ENCODE measurements at regions not wholly inside any gene's neighbourhood (a gene's known extent, or its start where the extent isn't known, plus 50 kb on each side); places are given as distances from the start of the nearest gene placed in this dataset.

DNA sequence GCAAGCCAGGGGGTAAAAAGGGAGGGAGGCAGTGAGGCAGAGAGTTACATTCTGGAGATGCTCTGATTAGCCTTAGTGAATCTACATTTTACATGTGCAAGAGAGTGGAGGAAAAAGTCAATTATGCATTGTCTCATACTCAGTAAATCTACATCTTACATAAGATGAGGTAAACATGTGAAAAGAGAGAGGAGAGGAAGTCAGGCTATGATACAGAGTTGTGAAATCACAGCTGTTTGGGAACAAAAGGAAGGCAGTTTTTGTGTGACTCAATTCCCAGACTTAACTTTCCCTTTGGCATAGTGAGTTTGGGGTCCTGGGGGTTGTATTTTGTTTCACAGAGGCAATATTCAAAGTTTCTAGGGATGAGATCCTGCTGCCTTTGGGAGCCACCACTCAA is 67.8 kb downstream of the GP2 start:
- DNase-seq = no peak

- no peak for DNase-seq
These were observed 70.1 kb downstream of the GP2 start for GRCh38 chr16:20257234-20257633.

DNA sequence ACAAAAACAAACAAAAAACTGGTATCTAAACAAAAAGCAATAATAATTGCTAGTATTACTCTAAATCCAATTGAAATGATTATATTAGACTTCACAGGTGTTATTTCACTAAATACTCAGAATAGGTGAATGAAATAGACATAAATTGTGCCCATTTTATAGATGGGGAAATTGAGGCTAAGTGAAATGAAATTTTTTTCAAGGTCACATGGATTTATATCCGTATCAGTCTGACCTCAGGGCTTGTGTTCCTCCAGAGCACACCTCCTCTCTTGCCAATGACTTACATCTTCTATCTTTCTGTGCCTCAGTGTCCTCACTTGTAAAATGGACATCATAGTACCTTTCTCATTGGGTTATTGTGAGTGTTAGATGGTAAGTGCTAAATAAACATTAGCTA is 72.3 kb downstream of the GP2 start:
- DNase-seq = no peak

GRCh38 chr16:20253825-20254224 is 73.5 kb downstream of the GP2 start:
- no peak for DNase-seq

DNA sequence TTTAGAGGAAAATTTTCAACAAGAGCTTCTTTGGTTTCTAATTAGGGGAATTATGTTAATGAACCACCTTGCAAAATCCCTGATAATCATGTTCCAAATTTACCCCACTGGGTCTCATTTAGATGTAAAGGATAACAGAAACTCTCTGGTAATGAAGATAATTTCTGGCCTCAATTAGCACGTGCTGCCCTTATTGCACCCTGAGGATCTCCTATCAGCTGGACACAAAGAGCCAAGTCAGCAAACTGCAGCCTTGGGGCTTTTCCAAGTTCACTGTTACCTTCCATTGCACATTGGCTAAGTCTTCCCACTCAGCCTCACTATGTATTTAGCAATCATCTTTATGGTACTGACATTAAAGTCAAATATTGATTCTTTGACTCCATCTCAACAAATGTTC is 78.1 kb downstream of the GP2 start:
- DNase-seq = no peak

DNA sequence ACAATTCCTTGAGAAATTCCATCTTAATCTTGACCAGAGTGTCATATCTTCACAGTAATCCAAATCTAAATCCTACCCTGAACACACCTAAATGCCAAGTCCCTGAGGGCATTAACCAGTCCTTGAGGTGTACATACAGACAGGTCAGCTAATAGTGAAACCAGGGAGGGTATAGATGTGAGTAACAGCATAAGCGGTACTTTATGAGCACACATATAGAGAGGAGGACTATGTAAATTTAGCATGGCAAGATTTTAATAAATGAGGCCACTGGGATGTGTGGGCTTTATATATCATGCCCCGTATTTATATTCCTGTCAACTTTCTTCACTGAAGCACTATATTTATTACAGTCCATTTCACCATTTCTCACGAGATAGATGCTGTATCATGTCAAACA is 80.2 kb downstream of the GP2 start:
- DNase-seq = no peak

- no peak for DNase-seq
These were observed 83.5 kb downstream of the GP2 start for GRCh38 chr16:20243731-20244281.

GRCh38 chr16:20242568-20243255 is 84.6 kb downstream of the GP2 start:
- no peak for DNase-seq

DNA sequence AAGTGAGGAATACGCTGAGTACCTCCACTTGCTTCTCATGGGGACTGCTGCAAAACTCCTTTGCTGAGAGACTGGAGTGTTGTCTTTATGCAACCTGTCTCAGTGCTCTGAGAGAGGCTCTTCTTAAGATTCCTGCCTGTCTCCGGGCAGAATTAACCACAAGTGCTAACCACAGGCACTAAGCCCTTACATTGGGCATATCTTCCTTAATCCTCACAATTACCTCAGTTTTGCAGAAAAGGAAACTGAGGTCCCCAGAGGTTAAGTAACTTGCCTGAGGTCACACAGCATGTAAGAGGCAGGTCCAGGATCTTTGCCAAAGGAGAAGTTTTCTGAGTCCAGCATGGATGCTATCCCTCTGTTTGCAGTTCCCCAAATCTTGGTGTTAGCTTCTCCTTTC is 86.0 kb downstream of the GP2 start:
- no peak for DNase-seq

- no peak for DNase-seq
These were observed 90.6 kb downstream of the GP2 start for GRCh38 chr16:20236579-20237289.

DNA sequence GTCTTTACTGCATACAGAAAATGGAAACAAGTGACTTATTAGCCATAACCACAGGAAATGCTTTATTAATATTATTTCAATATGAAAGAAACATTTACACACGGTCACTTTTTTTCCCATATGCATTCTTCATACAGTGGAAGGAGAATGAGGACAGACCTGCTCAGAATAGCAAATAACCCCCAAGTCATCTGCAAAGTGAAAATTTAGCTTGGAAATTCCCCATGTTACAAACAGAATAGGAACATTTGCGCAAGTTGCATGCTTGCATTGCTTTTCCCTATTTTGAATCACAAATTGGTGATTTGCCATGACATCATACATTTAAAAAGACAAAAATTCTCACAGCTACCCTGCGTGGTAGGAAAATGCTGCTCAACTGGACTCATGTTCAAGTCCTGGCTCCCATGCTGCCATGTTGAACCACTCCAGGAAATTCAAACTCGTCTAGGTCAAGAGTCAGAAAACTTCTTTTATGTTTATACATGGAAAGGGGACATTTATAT is 102.0 kb downstream of the GP2 start:
- no peak for DNase-seq

DNA sequence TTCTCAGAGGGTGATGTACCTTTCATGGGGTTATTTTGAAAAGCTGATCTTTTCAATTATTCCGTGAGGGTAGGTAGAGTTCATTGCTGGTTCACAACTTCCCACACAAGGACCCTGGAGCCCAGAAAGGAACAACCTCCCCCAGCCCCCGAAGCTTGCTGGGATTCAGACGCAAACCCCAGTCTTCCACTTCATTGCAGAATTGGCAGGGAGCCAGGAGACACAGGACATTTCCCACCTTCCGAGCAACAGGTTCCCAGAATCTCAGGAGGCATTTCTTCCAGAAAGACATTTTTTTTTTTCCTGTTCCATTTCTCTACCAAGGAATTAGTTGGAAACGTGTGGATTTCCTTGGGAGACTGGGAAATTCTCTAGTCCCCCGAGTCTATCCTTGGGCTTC is 106.1 kb downstream of the GP2 start:
- no peak for DNase-seq

DNA sequence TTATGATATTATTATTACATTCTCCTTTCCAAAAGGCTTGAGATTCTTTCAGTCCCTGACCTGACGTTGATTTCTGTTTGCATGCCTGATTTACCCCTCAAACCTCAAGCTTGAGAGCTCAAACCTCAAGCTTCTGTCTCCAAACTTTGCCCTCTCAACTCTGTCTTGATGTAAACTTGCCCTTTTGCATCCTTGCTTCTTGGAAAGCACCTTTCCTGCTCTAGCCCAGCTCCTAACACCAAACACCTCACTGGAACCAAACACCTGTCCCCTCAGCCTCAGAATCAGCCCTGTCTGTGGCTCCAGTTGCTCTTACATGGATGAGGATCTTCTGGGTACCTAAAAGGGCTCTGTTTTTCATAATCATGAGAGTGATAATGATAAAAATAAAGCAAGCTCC is 109.2 kb downstream of the GP2 start:
- no peak for DNase-seq

GRCh38 chr16:20216591-20217217 is 110.6 kb downstream of the GP2 start:
- DNase-seq = no peak

GRCh38 chr16:20214401-20214800 is 112.9 kb downstream of the GP2 start:
- no peak for DNase-seq

DNA sequence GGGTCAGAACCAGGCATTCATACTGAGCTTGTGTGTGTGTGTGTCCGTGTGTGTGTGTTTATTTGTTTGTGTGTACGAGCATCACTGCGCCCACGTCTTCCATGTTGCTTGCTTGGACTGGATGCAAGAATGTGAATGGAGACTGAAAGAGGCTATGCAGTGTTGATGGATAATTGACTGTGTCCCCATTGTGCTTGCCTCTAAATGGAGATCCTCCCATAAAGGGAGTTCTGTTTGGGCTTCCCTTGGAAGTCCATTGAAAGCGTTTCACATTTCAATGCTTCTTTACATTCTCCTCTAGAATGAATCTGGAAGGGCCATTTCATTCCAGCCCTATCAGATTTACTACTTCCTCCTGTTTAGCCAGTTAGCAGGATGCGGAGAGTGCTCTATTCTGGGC is 124.0 kb downstream of the GP2 start:
- no peak for DNase-seq

DNA sequence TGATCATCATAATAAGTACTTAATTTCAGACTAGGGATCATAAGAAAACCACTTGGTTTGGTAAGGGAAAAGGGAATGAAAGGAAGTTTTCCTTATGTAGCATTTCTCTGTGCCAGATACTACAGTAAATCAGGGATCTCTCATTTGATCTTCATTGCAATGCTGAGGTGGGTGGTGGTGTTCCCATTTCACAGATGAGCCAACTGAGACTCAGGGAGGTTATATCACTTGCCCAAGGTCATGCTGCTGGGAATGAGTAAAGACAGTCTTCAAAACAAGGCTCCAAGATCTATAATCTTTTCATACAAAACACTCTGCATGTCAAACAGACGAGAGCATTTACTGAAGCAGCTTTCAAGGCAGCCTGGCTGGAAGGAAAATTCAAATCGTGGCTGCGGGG is 124.6 kb downstream of the GP2 start:
- DNase-seq = no peak

GRCh38 chr16:20192801-20193200 is 119.1 kb upstream of the GPR139 start:
- DNase-seq = no peak

DNA sequence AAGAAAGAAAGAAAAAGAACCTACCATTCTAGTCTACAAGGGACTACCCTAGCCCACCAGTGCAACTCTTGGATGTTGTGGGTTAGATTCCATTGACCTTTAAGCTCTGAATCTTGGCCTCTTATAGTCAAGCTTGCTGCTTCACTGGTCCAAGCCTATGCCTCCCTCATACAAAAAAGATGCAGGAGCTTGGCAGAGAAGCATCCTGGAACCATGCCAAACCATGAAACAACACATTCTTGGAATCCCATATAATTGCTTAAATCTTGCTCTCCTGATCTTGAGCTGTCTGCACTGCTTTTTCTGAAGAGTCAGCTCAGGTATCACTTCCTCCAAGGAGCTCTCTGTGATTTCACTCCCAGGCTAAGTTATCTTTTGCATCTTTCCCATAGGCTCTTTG is 117.9 kb upstream of the GPR139 start:
- DNase-seq = no peak

GRCh38 chr16:20181949-20182348 is 108.3 kb upstream of the GPR139 start:
- DNase-seq = no peak

DNA sequence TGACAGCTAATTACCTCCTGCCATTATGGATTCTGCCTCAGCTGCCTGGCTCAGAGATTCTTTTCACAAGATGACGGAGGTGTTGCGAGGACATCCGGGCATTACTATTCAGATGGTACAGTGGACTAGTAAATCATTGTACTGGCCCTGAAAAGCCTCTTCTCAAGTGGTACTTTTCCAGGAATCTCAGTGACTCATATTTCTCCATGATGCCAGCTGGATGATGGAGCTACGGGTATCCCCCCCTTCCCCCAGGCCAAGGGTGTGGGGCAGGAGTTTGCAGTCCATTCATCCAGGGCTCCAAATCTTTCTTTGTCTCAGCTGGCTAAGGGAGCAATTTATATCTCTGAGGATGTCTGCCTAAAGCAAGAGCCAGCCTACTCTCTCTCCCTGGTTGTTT is 107.7 kb upstream of the GPR139 start:
- no peak for DNase-seq

DNA sequence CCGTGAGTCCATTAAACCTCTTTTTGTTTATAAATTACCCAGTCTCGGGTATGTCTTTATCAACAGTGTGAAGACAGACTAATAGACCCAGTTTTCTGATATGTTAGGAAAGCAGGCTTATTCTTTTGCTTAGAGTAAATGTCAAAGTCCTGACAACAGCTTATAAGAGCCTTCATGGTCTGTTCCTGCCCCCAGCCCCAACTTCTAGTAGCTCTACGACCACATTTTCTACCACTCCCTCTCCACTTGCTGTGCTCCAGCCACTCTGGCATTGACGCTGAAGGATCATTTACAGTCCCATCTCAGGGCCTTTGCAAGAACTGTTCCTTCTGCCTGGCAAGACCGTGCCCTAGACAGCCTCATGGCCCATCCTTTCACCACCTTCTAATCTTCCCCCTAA is 104.6 kb upstream of the GPR139 start:
- DNase-seq = no peak

- no peak for DNase-seq
These were observed 101.7 kb upstream of the GPR139 start for GRCh38 chr16:20175358-20175757.

Data from tongue (tissue), 1 donor.